ENCODE measurements at regions not wholly inside any gene's neighbourhood (a gene's known extent, or its start where the extent isn't known, plus 50 kb on each side); places are given as distances from the start of the nearest gene placed in this dataset.

DNA sequence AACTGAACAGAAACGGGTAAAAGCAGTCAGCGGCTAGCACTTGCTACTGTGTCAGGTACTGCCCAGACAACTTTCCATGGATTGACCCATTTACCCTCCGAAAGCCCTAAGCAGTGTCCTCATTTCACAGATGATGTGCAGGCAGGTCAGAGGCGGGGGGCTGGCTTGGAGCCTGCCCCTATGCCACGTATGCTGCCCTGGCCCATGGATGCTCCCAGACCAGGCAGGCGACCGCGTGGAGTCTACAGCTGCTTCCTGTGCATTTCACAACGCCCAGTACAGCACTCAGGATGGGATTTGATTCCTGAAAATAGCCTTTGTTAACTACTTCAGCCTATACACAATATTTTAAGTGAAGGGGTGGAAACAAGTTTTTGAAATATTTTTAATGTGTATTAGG, 202.9 kb downstream of the NXNL2 start:
- TF ChIP-seq, protein P1, sequence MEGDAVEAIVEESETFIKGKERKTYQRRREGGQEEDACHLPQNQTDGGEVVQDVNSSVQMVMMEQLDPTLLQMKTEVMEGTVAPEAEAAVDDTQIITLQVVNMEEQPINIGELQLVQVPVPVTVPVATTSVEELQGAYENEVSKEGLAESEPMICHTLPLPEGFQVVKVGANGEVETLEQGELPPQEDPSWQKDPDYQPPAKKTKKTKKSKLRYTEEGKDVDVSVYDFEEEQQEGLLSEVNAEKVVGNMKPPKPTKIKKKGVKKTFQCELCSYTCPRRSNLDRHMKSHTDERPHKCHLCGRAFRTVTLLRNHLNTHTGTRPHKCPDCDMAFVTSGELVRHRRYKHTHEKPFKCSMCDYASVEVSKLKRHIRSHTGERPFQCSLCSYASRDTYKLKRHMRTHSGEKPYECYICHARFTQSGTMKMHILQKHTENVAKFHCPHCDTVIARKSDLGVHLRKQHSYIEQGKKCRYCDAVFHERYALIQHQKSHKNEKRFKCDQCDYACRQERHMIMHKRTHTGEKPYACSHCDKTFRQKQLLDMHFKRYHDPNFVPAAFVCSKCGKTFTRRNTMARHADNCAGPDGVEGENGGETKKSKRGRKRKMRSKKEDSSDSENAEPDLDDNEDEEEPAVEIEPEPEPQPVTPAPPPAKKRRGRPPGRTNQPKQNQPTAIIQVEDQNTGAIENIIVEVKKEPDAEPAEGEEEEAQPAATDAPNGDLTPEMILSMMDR (conservative IDR thresholded peaks at IDR 0.05; ENCODE audit: low read depth), result no peak
- POLR2A ChIA-PET (ENCODE audit: low non-redundant PET), result no interaction called here
- CTCF ChIA-PET, result no interaction called here
- no peak overlapping the region for H3K27ac ChIP-seq
- no peak for DNase-seq (ENCODE audit: low spot score)

- POLR2A ChIA-PET (ENCODE audit: low non-redundant PET), result no interaction called here
These were observed 203.7 kb downstream of the NXNL2 start for GRCh38 chr9:88738709-88739108.

DNA sequence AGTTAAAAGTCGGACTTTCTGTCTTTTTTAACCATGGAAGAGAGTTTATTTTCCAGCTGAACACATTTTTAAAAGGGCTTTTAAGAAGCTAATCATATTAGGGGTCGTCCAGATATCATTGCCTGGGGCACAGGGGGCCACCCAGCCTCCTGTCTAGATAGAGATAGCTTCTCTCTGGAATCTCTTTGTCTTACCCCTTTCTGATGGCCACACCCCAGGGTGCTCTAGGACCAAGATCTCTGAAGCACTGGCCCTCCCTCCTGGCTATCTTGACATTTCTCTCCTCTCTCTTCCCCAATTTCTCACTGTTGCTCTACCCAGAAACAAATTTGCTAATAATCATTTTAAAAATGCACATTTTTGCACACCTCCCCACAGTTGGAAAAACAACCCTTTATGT, 204.4 kb downstream of the NXNL2 start:
- DNase-seq (ENCODE audit: low spot score), result no peak
- TF ChIP-seq, protein P1 (conservative IDR thresholded peaks at IDR 0.05; ENCODE audit: low read depth), result no peak
- POLR2A ChIA-PET (ENCODE audit: low non-redundant PET), result no interaction called here
- CTCF ChIA-PET, result no interaction called here
- no peak overlapping the region for H3K27ac ChIP-seq

More at GRCh38 chr9:88738709-88739108, 203.7 kb downstream of the NXNL2 start:
- CTCF ChIA-PET, result interaction anchor here (0.7 kb wide), 1 partner anchor 11 kb away, joined by 3 read pairs; no protein-coding TSS in a partner anchor
- H3K27ac ChIP-seq, result no peak overlapping the region
- no peak for DNase-seq (ENCODE audit: low spot score)
- TF ChIP-seq, protein P1 (conservative IDR thresholded peaks at IDR 0.05; ENCODE audit: low read depth), result no peak

GRCh38 chr9:88740844-88741243, 205.9 kb downstream of the NXNL2 start:
- CTCF ChIA-PET, result no interaction called here
- POLR2A ChIA-PET (ENCODE audit: low non-redundant PET), result no interaction called here
- DNase-seq (ENCODE audit: low spot score), result no peak
- TF ChIP-seq, protein P1 (conservative IDR thresholded peaks at IDR 0.05; ENCODE audit: low read depth), result no peak
- no peak overlapping the region for H3K27ac ChIP-seq

DNA sequence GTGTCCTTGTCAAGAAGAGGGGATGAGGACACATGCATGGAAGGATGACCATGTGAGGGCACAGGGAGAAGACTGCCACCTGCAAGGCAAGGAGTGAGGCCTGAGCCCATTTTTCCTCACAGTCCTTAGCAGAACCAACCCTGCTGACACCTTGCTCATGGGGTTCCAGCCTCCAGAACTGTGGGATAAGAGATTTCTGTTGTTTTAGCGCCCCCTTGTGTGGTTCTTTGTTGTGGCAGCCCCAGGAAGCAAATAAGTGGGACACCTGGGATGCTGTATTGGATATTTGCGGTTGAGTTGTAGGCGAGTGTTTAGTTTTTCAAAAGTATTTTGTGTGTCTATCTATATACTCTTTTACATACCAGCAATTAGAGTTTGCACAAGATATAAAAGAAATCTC, 206.4 kb downstream of the NXNL2 start:
- H3K27ac ChIP-seq, result no peak overlapping the region
- TF ChIP-seq, protein P1 (conservative IDR thresholded peaks at IDR 0.05; ENCODE audit: low read depth), result no peak; the same call in 1 of the 2 replicates
- peak; percentile 38 for DNase-seq (ENCODE audit: low spot score)
- CTCF ChIA-PET, result no interaction called here
- POLR2A ChIA-PET (ENCODE audit: low non-redundant PET), result no interaction called here

DNA sequence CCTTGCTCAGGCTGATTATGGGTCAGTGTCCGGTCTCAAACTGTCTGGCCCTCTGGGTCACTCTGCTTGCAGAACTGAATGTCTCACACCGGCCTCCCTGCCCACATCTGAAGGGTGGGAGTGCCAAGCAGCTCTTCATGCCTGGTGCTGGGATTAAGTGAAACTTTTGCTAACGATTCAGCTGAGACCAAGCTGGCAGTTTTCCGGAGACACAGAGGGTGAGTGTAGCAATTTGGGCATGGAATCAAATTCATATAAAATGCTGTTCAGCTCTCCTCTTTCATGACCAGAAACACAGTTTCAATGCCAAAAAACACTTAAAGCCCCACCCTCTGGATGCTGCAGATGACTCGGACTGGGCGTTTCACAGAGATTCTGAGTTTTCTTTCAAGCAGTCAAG, 207.5 kb downstream of the NXNL2 start:
- peak; percentile 42 for DNase-seq (ENCODE audit: low spot score)
- TF ChIP-seq, protein P1 (conservative IDR thresholded peaks at IDR 0.05; ENCODE audit: low read depth), result no peak
- POLR2A ChIA-PET (ENCODE audit: low non-redundant PET), result no interaction called here
- H3K27ac ChIP-seq, result peak overlapping the region; percentile 78
- CTCF ChIA-PET, result interaction anchor here (0.7 to 1.0 kb wide), 2 partner anchors 17 to 189 kb away, joined by 3 read pairs; no protein-coding TSS in a partner anchor

Measured in RWPE1 (cell line).